Upper lobe of left lung (tissue), 6 donors: ENCODE measurements at regions not wholly inside any gene's neighbourhood (a gene's known extent, or its start where the extent isn't known, plus 50 kb on each side); places are given as distances from the start of the nearest gene placed in this dataset.

ENCODE experiments used
- ATAC-seq, 2 donors: fragments of 200-7000 bp; cut with Tn5 transposase; one replicate each; pipeline ENCODE4 v1.9.1; 2022; ENCODE audit warnings: mild to moderate bottlenecking in 2 of 2, moderate library complexity in 2 of 2; ENCODE audit not compliant: low FRiP score in 2 of 2
- DNase-seq, 2 donors: peaks; one replicate each; pipeline ENCODE4 v3.0.0-alpha.2; 2019 to 2020
- H3K27ac ChIP-seq, 4 donors: fragments of 200-600 bp; sonication (generic); one replicate each; pipeline ENCODE4 v1.5.1; 2016 to 2019
- H3K27me3 ChIP-seq, 4 donors: fragments of 200-600 bp; sonication (generic); one replicate each; pipeline ENCODE4 v1.5.1; 2017 to 2019
- H3K36me3 ChIP-seq, 4 donors: fragments of 200-600 bp; sonication (generic); one replicate each; pipeline ENCODE4 v1.5.1; 2016 to 2019
- H3K4me1 ChIP-seq, 4 donors: fragments of 200-600 bp; sonication (generic); one replicate each; pipeline ENCODE4 v1.5.1; 2018 to 2019
- H3K4me3 ChIP-seq, 4 donors: fragments of 200-600 bp; sonication (generic); one replicate each; pipeline ENCODE4 v1.5.1; 2017 to 2019; ENCODE audit warnings: mild to moderate bottlenecking in 2 of 4, moderate library complexity in 1 of 4
- H3K9me3 ChIP-seq, 4 donors: fragments of 200-600 bp; sonication (generic); one replicate each; pipeline ENCODE4 v1.5.1; 2018 to 2019
- CTCF ChIP-seq, 6 experiments: fragments of 450-650 bp in 4 of 6; fragments of 200-600 bp in 2 of 6; sonication (generic) in 2 of 6; IDR thresholded peaks; one replicate each; pipeline ENCODE4 v1.5.1; 2016 to 2019; ENCODE audit warnings: antibody characterized with exemption in 6 of 6
- EP300 ChIP-seq, 4 donors: sonication (generic); formaldehyde crosslinking; IDR thresholded peaks; one replicate each; pipeline ENCODE4 v1.5.1; 2017; ENCODE audit warnings: antibody characterized with exemption in 4 of 4, control low read depth in 2 of 4
- POLR2A ChIP-seq, 4 donors: fragments of 450-650 bp; IDR thresholded peaks; one replicate each; pipeline ENCODE4 v1.5.1; 2016 to 2017; ENCODE audit warnings: antibody characterized with exemption in 4 of 4, mild to moderate bottlenecking in 2 of 4
- POLR2AphosphoS5 ChIP-seq, 2 donors: sonication (generic); formaldehyde crosslinking; IDR thresholded peaks; one replicate each; pipeline ENCODE4 v1.5.1; 2017; ENCODE audit warnings: antibody characterized with exemption in 2 of 2
- WGBS, 2 donors: methylation state at CpG; one replicate each; pipeline ENCODE4 v1.1.5; 2017 to 2018; 5-methylcytosine and 5-hydroxymethylcytosine counted together
- donor health status: DM: no; HTN: no; CAD: no; lungs with moderate emphysema.
- donor health status: DM: no; HTN: yes; CAD: no; lungs with severe emphysema.

DNA sequence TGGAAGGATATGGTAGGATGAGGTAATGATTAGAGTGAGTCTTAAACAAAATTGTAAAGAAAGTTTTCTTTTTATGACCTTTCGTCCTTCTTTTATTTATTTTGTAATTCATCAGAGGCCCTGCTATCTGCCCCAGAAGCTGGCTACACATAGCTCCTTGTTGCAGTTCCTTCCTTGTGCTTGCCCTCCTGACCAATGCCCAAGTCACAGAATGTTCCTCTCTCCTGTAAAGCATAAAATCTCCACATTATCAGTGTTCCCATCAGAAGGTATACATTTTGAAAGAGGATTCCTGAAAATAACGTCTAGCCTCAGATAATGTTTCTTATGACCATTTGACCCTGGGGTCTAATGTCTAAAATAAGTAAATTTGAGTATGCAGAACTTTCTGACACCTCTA is 78.3 kb downstream of the RND3 start:
- H3K27me3 ChIP-seq = no peaks in the 10 kb centered on the region
- ATAC-seq = no peak
- no peak overlapping the region for H3K27ac ChIP-seq
- H3K4me1 ChIP-seq = no peaks in the 10 kb centered on the region
- TF ChIP-seq POLR2AphosphoS5 (IDR thresholded peaks at IDR 0.05) = no peak
- no peak overlapping the region for H3K4me3 ChIP-seq
- whole genome bisulfite sequencing, 2 donors = 55 to 59% methylated on average over 2 of the region's 2 CpGs
- no peak for DNase-seq
- H3K36me3 ChIP-seq = no peaks in the 10 kb centered on the region
- no peaks in the 10 kb centered on the region for H3K9me3 ChIP-seq

GRCh38 chr2:150404147-150404546 is 83.3 kb downstream of the RND3 start:
- 70 to 77% methylated on average over 3 of the region's 3 CpGs for WGBS, 2 donors
- TF ChIP-seq CTCF (IDR thresholded peaks at IDR 0.05) (no peak), POLR2AphosphoS5 (IDR thresholded peaks at IDR 0.05) (no peak), EP300 (IDR thresholded peaks at IDR 0.05) (no peak), POLR2A (IDR thresholded peaks at IDR 0.05) (no peak)

DNA sequence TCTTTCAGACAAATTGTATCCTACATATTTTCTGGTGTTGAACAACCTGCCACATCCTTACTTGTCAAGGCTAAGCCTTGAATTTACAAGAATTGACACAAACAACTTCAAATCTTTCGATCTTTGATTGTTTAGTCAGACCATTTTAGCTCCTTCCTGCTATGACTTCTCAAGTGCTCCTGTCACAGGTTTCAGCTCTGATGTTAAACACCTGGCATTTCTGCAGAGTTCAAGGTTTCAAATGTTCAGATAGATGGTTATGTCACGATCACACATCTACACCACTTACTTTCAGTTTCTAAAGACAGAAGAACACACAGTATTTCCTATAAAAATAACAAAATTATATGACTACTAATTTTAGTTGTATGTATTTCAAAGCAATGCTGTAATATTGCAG is 84.0 kb downstream of the RND3 start:
- no peak overlapping the region for H3K4me3 ChIP-seq
- no peak for TF ChIP-seq POLR2AphosphoS5 (IDR thresholded peaks at IDR 0.05)
- no peak for TF ChIP-seq EP300 (IDR thresholded peaks at IDR 0.05)
- TF ChIP-seq POLR2A (IDR thresholded peaks at IDR 0.05) = no peak
- 29 to 42% methylated on average over 2 of the region's 2 CpGs for WGBS, 2 donors
- H3K36me3 ChIP-seq = no peaks in the 10 kb centered on the region
- H3K4me1 ChIP-seq = peaks cover 0 to 3% (median 0%) of the 10 kb centered on the region in 4 donors
- DNase-seq (no peak), ATAC-seq (no peak)
- H3K27ac ChIP-seq = no peak overlapping the region
- no peaks in the 10 kb centered on the region for H3K27me3 ChIP-seq
- no peaks in the 10 kb centered on the region for H3K9me3 ChIP-seq

More at GRCh38 chr2:150404147-150404546, 83.3 kb downstream of the RND3 start:
- Histone ChIP-seq H3K9me3 (no peaks in the 10 kb centered on the region), H3K4me3 (no peak overlapping the region), H3K36me3 (no peaks in the 10 kb centered on the region), H3K27ac (no peak overlapping the region), H3K27me3 (no peaks in the 10 kb centered on the region), H3K4me1 (peaks cover 0 to 3% (median 0%) of the 10 kb centered on the region in 4 donors)
- DNase-seq (no peak), ATAC-seq (no peak)

GRCh38 chr2:150402953-150403352 is 84.5 kb downstream of the RND3 start:
- Histone ChIP-seq H3K27me3 (no peaks in the 10 kb centered on the region), H3K27ac (no peak overlapping the region), H3K9me3 (no peaks in the 10 kb centered on the region), H3K4me3 (no peak overlapping the region), H3K36me3 (no peaks in the 10 kb centered on the region), H3K4me1 (peaks cover 0 to 3% (median 0%) of the 10 kb centered on the region in 4 donors)
- no peak for DNase-seq
- TF ChIP-seq POLR2AphosphoS5 (IDR thresholded peaks at IDR 0.05) (no peak), EP300 (IDR thresholded peaks at IDR 0.05) (no peak), POLR2A (IDR thresholded peaks at IDR 0.05) (no peak), CTCF (IDR thresholded peaks at IDR 0.05) (no peak)
- no peak for ATAC-seq
- WGBS, 2 donors = 75 to 91% methylated on average over 3 of the region's 3 CpGs

GRCh38 chr2:150400849-150401248 is 86.6 kb downstream of the RND3 start:
- TF ChIP-seq POLR2AphosphoS5 (IDR thresholded peaks at IDR 0.05) = no peak
- TF ChIP-seq POLR2A (IDR thresholded peaks at IDR 0.05) = no peak
- TF ChIP-seq EP300 (IDR thresholded peaks at IDR 0.05) = no peak
- no peak for TF ChIP-seq CTCF (IDR thresholded peaks at IDR 0.05)
- DNase-seq = no peak
- no peaks in the 10 kb centered on the region for H3K36me3 ChIP-seq
- peaks cover 0 to 3% (median 0%) of the 10 kb centered on the region in 4 donors for H3K4me1 ChIP-seq
- no peaks in the 10 kb centered on the region for H3K27me3 ChIP-seq
- no peak for ATAC-seq
- no peaks in the 10 kb centered on the region for H3K9me3 ChIP-seq
- H3K27ac ChIP-seq = no peak overlapping the region
- no peak overlapping the region for H3K4me3 ChIP-seq
- WGBS, 2 donors = 51 to 64% methylated on average over 2 of the region's 2 CpGs

GRCh38 chr2:150392614-150393013 is 94.9 kb downstream of the RND3 start:
- Histone ChIP-seq H3K4me1 (no peaks in the 10 kb centered on the region), H3K27me3 (no peaks in the 10 kb centered on the region), H3K27ac (no peak overlapping the region), H3K36me3 (no peaks in the 10 kb centered on the region), H3K4me3 (no peak overlapping the region), H3K9me3 (no peaks in the 10 kb centered on the region)
- WGBS, 2 donors = 56 to 65% methylated on average over 4 of the region's 4 CpGs
- ATAC-seq (no peak), DNase-seq (no peak)
- TF ChIP-seq EP300 (IDR thresholded peaks at IDR 0.05) (no peak), POLR2A (IDR thresholded peaks at IDR 0.05) (no peak), POLR2AphosphoS5 (IDR thresholded peaks at IDR 0.05) (no peak), CTCF (IDR thresholded peaks at IDR 0.05) (no peak)
